Gastrocnemius medialis (tissue), 4 donors: ENCODE measurements at regions not wholly inside any gene's neighbourhood (a gene's known extent, or its start where the extent isn't known, plus 50 kb on each side); places are given as distances from the start of the nearest gene placed in this dataset.

Source experiments
- ATAC-seq, 2 donors: fragments of 150-250 bp; one replicate each; pipeline ENCODE4 v1.9.1; 2016
- DNase-seq, 2 donors: peaks; one replicate each; pipeline ENCODE4 v3.0.0-alpha.2; 2019
- H3K27ac ChIP-seq, 4 donors: fragments of 200-600 bp; sonication (generic); 1 replicate in 1 of 4; 2 replicates in 3 of 4; pipeline ENCODE4 v1.5.1; 2016 to 2018; ENCODE audit warnings: mild to moderate bottlenecking in 2 of 4, moderate library complexity in 1 of 4
- H3K27me3 ChIP-seq, 3 donors: fragments of 200-600 bp; sonication (generic) in 2 of 3; 1 replicate in 1 of 3; 2 replicates in 2 of 3; pipeline versions ENCODE4 v1.5.1 to v1.6.0; 2016 to 2019; ENCODE audit warnings: mild to moderate bottlenecking in 1 of 3, moderate library complexity in 1 of 3
- H3K36me3 ChIP-seq, 2 donors: fragments of 200-600 bp; sonication (generic) in 1 of 2; one replicate each; pipeline ENCODE4 v1.5.1; 2017 to 2018
- H3K4me1 ChIP-seq, 2 donors: fragments of 200-600 bp; sonication (generic) in 1 of 2; one replicate each; pipeline ENCODE4 v1.5.1; 2016 to 2017; ENCODE audit warnings: mild to moderate bottlenecking in 2 of 2
- H3K4me3 ChIP-seq, 4 donors: fragments of 200-600 bp; sonication (generic) in 3 of 4; 1 replicate in 1 of 4; 2 replicates in 3 of 4; pipeline ENCODE4 v1.5.1; 2016 to 2019; ENCODE audit warnings: mild to moderate bottlenecking in 2 of 4
- H3K9me3 ChIP-seq, 3 donors: fragments of 200-600 bp; sonication (generic) in 2 of 3; 1 replicate in 1 of 3; 2 replicates in 2 of 3; pipeline ENCODE4 v1.5.1; 2016 to 2019
- CTCF ChIP-seq, 5 experiments: fragments of 450-650 bp in 3 of 5; fragments of 200-600 bp in 2 of 5; sonication (generic) in 2 of 5; IDR thresholded peaks in 4 of 5; conservative IDR thresholded peaks in 1 of 5; 1 replicate in 4 of 5; 2 replicates in 1 of 5; pipeline ENCODE4 v1.5.1; 2016 to 2019; ENCODE audit warnings: antibody characterized with exemption in 5 of 5, mild to moderate bottlenecking in 3 of 5, moderate library complexity in 3 of 5
- POLR2A ChIP-seq, 2 donors: fragments of 450-650 bp; IDR thresholded peaks; one replicate each; pipeline ENCODE4 v1.6.1; 2017; ENCODE audit warnings: antibody characterized with exemption in 2 of 2, mild to moderate bottlenecking in 2 of 2, moderate library complexity in 2 of 2
- in situ Hi-C, 4 donors: fragments of 200-750 bp; cut with MboI; loops; one replicate each; pipeline versions ENCODE4 v1.15.0 to v1.8.0; 2017; ENCODE audit warnings: low sequenced_read_pairs in 4 of 4
- intact Hi-C: fragments of 100-400 bp; cut with DNase I; formaldehyde crosslinking; loops from one replicate; pipeline ENCODE4 v1.15.1; 2023; ENCODE audit warnings: low total_unique reads

GRCh38 chr2:5264361-5264760 lies 427.8 kb upstream of the SOX11 start:
- intact Hi-C loops (no loop called here), in situ Hi-C loops (no loop called here)
- no peak overlapping the region for H3K27ac ChIP-seq
- H3K36me3 ChIP-seq = no peaks in the 10 kb centered on the region
- no peaks in the 10 kb centered on the region for H3K9me3 ChIP-seq
- H3K4me3 ChIP-seq = no peak overlapping the region
- no peak for TF ChIP-seq CTCF (IDR thresholded peaks at IDR 0.05 in 4 of 5, conservative IDR thresholded peaks at IDR 0.05 in 1 of 5)
- no peak for TF ChIP-seq POLR2A (IDR thresholded peaks at IDR 0.05)
- no peaks in the 10 kb centered on the region for H3K4me1 ChIP-seq
- no peak for ATAC-seq
- DNase-seq = no peak
- H3K27me3 ChIP-seq = no peaks in the 10 kb centered on the region

GRCh38 chr2:5285061-5285460 lies 407.1 kb upstream of the SOX11 start:
- Histone ChIP-seq H3K4me3 (no peak overlapping the region), H3K27ac (no peak overlapping the region), H3K36me3 (no peaks in the 10 kb centered on the region), H3K4me1 (no peaks in the 10 kb centered on the region), H3K9me3 (no peaks in the 10 kb centered on the region), H3K27me3 (no peaks in the 10 kb centered on the region)
- intact Hi-C loops = no loop called here
- in situ Hi-C loops = no loop called here
- TF ChIP-seq CTCF (IDR thresholded peaks at IDR 0.05 in 4 of 5, conservative IDR thresholded peaks at IDR 0.05 in 1 of 5) (no peak), POLR2A (IDR thresholded peaks at IDR 0.05) (no peak)
- no peak for DNase-seq
- no peak for ATAC-seq

- Histone ChIP-seq H3K27ac (no peak overlapping the region), H3K4me1 (no peaks in the 10 kb centered on the region), H3K4me3 (no peak overlapping the region), H3K36me3 (no peaks in the 10 kb centered on the region), H3K27me3 (no peaks in the 10 kb centered on the region), H3K9me3 (no peaks in the 10 kb centered on the region)
- ATAC-seq = no peak
- intact Hi-C loops = no loop called here
- in situ Hi-C loops = no loop called here
- DNase-seq = no peak
- no peak for TF ChIP-seq POLR2A (IDR thresholded peaks at IDR 0.05)
- TF ChIP-seq CTCF (IDR thresholded peaks at IDR 0.05 in 4 of 5, conservative IDR thresholded peaks at IDR 0.05 in 1 of 5) = no peak
Observed at GRCh38 chr2:5285872-5286769, 406.1 kb upstream of the SOX11 start.

GRCh38 chr2:5287558-5288334 lies 404.4 kb upstream of the SOX11 start:
- no peak overlapping the region for H3K27ac ChIP-seq
- TF ChIP-seq POLR2A (IDR thresholded peaks at IDR 0.05) (no peak), CTCF (IDR thresholded peaks at IDR 0.05 in 4 of 5, conservative IDR thresholded peaks at IDR 0.05 in 1 of 5) (no peak)
- intact Hi-C loops (no loop called here), in situ Hi-C loops (no loop called here)
- H3K4me3 ChIP-seq = no peak overlapping the region
- no peaks in the 10 kb centered on the region for H3K36me3 ChIP-seq
- DNase-seq = no peak
- H3K9me3 ChIP-seq = no peaks in the 10 kb centered on the region
- H3K4me1 ChIP-seq = no peaks in the 10 kb centered on the region
- H3K27me3 ChIP-seq = no peaks in the 10 kb centered on the region
- ATAC-seq = no peak
